HG02884 (cell line): ENCODE measurements at regions not wholly inside any gene's neighbourhood (a gene's known extent, or its start where the extent isn't known, plus 50 kb on each side); places are given as distances from the start of the nearest gene placed in this dataset.
"Not testable (repeated sequence)": the region's sequence is repeated elsewhere in the genome, so short reads cannot be mapped to it uniquely, and the experiment has no call there.

Experiments
- ATAC-seq: cut with Tn5 transposase; IDR thresholded peaks from one replicate; pipeline ENCODE4 v1.9.1; 2021; ENCODE audit warnings: mild to moderate bottlenecking, moderate library complexity; ENCODE audit not compliant: unreplicated experiment

DNA sequence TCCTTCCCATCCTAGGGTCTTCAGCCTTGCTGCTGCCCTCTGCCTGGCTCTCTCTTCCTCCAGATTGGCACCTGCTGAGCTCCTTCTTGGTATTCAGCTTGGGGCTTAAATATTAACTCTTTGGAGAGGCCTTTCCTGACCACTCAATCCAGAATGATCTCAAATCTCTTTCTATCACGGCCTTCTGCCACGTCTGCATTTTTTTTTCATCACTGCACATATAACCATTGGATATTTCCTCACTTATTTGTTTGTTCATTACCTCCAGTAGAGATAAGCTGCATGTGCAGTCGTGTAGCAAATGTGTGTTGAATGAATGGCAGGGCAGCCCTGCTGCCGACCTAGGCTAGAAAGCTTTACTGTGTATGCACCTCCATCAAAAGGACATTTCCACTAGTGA, 51.6 kb upstream of the MPP7 start:
- no peak for ATAC-seq

DNA sequence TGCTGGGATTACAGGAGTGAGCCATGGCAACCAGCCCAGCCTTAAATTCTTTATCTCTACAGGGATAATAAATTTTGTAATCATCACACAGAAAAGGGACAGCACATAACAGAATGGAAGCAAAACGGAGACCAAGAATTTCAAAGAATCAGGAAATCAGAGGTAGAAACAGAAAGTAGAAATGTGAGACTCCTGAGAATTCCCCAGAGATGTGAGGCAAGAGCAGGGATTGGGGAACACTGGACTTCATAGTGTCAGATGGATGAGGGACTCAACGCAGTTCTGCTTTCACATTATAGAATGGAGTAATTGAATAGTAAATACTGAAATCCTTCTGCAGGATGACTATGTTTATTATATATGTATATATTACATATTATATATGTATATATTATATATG, 52.5 kb upstream of the MPP7 start:
- ATAC-seq, result no peak

GRCh38 chr10:28359334-28359733, 56.5 kb upstream of the MPP7 start:
- ATAC-seq, result no peak

- ATAC-seq, result no peak
These were observed 57.3 kb upstream of the MPP7 start for GRCh38 chr10:28360175-28360574.

DNA sequence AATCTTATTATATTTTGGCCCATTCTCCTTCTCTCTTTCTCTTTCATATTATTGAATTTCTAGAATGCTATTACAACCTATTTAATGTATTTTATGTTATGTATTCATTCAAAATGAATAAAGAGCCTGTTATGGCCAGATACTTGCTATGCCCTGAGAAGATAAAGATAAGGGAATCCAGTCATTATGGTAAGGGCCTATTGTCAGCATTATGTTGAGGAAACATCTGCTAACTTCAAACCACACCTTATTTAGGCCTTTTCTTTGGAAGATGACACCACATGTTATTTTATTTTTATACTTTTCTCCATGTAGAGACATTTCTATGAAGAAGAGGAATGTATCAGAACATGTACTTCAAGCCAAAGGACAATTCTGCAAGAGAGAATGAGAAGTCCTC, 60.5 kb upstream of the MPP7 start:
- ATAC-seq, result no peak

DNA sequence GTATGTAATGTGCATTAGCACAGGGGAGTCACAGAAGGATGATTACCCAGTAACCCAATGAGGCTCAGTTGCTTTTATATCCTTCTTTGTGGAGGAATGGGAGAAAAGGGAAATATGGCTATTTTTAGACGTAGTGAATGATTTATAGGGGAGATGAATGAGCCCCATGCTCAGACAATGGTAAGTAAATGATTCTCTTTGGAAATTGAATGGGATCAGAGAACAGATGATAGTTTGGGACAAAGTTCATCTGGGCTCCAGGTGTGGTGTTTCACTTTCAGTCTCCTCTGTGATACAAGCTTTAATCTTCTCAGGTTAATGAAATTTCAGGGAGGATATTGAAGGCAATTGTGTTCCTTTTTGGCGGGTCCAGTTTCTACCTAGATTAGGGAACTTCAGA, 63.0 kb upstream of the MPP7 start:
- no peak for ATAC-seq

- no peak for ATAC-seq
These were observed 64.1 kb upstream of the MPP7 start for GRCh38 chr10:28366994-28367393.

- ATAC-seq, result no peak
These were observed 64.5 kb upstream of the MPP7 start for GRCh38 chr10:28367413-28367812.

GRCh38 chr10:28367929-28368484, 65.1 kb upstream of the MPP7 start:
- peak; percentile 97 for ATAC-seq

GRCh38 chr10:28370107-28370835, 67.4 kb upstream of the MPP7 start:
- no peak for ATAC-seq

DNA sequence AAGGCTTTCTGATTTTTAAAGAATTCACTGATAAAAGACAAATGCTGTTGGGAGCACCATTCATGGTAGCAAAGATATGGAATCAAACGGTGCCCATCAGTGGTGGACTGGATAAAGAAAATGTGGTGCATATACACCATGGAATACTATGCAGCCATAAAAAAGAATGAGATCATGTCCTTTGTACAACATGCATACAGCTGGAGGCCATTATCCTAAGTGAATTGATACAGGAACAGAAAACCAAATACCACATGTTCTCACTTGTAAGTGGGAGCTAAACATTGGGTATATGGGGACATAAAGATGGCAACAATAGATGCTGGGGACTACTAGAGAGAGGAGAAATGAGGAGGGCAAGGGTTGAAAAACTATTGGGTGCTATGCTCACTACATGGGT, 68.8 kb upstream of the MPP7 start:
- ATAC-seq, result not testable (repeated sequence)

DNA sequence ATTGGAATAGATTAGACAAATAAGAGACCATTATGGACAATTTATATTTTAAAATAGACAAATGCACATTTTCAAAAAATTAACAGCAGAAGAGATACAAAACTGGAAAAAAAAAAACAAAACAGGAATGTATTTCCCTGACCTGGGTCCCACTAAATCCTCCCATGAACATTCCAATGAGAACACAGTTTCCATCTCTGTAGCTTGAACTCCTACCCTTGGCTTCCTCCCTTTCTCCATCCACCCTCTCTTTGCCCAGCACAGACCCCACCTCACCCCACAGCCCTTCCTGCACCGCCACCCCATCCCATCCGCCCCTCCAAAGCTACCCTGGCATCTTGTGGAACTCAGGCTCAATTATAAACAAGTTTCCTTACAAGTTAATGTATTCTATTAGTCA, 71.2 kb upstream of the MPP7 start:
- ATAC-seq, result no peak

- ATAC-seq, result no peak
These were observed 72.8 kb upstream of the MPP7 start for GRCh38 chr10:28375399-28376354.

- no peak for ATAC-seq
These were observed 76.2 kb upstream of the MPP7 start for GRCh38 chr10:28378986-28379585.

DNA sequence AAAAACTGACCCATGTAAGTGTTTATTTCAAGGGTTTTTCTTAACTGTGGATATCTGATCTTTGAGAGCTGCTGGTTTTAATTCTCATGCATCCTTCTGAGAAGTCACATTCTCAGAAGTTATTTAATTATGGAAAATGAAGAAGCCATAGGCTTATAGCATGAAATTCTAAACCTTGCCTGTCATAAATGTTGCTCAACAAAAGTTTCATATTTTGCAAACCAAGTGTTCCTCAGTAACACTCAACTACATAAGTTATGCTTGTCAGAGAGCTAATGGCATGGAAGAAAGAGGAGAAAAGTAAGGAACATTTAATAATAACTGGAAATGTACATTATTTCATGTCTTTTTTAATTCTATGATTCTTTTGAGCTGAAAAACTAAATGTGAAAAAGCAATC, 78.6 kb upstream of the MPP7 start:
- no peak for ATAC-seq

GRCh38 chr10:28381903-28382347, 79.1 kb upstream of the MPP7 start:
- peak; percentile 81 for ATAC-seq

DNA sequence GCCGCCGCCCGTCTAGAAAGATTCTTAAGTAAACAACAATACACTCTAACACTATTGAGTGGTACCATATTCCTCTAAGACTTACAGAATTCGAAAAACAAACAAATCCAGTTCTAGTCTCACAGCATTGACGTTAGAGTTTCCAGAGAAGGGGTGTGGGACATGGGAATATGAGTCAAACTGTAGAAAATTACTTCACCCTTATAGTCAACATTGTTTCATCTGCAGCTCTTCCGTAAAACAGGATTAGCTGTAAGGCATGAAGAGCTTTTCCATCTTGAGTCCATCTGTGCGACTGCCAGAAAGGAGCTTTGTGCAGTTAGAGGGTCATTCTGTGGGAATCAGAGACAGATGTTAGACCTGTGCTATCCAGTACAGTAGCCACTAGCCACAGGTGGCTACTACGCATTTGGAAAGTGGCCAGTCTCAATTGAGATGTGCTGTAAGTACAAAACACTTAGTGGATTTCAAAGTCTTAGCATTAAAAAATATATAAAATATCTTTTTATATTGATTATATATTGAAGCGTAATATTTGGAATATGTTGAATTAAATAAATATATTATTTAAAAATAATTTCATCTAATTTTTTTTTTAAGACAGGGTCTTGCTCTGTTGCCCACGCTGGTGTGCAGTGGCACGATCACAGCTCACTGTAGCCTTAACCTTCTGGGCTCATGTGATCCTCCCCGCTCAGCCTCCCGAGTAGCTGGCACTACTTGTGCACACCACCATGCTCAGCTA, 79.8 kb upstream of the MPP7 start:
- no peak for ATAC-seq

GRCh38 chr10:28384557-28384956, 81.7 kb upstream of the MPP7 start:
- ATAC-seq, result no peak

DNA sequence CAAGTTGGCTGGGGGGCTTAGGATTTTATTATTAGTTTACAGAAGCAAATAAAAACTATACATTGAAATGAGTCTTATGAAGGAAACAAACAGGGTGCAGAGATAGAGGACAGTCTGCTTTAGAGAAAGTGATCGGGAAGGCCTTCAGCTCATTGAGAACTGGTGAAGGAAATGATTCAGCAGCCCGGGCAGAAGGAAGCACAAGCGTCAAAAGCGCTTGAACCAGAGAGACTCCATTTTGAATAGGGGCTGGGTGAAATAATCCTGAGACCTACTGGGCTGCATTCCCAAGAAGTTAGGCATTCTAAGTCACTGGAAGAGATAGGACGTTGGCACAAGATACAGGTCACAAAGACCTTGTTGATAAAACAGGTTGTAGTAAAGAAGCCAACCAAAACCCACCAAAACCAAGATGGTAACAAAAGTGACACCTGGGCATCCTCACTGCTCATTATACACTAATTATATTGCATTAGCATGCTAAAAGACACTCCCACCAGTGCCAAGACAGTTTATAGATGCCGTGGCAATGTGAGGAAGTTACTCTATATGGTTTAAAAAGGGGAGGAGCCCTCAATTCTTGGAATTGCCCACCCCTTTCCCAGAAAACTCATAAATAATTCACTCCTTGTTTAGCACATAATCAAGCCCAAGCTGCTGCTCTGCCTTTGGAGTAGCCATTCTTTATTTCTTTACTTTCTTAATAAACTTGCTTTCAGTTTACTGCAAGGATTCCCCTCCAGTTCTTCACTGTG, 83.1 kb upstream of the MPP7 start:
- ATAC-seq, result no peak

GRCh38 chr10:28386503-28386868, 83.6 kb upstream of the MPP7 start:
- no peak for ATAC-seq
